CD8-positive, alpha-beta memory T cell (primary cell): ENCODE measurements at regions not wholly inside any gene's neighbourhood (a gene's known extent, or its start where the extent isn't known, plus 50 kb on each side); places are given as distances from the start of the nearest gene placed in this dataset.

ENCODE experiments used
- CTCF ChIA-PET: fragments of 350-600 bp; sonication (Branson Sonifier 250); formaldehyde crosslinking; loops from one replicate; lab custom pipeline; 2021; ENCODE audit warnings: antibody characterized with exemption; lab: Charles Lee
- POLR2A ChIA-PET: fragments of 350-600 bp; sonication (Branson Sonifier 250); formaldehyde crosslinking; loops from one replicate; lab custom pipeline; 2021; ENCODE audit warnings: antibody characterized with exemption; lab: Charles Lee
- DNase-seq, 5 donors: peaks; one replicate each; pipeline versions ENCODE4 v3.0.0 to v3.0.0-alpha.2; 2020 to 2022; ENCODE audit warnings: mixed read lengths in 1 of 5
- H3K27ac ChIP-seq: one replicate; pipeline ENCODE4 v1.7.0; 2013; ENCODE audit warnings: low read depth, mild to moderate bottlenecking, low read length, moderate library complexity
- H3K27me3 ChIP-seq: 2 replicates; pipeline ENCODE4 v1.7.0; 2013; ENCODE audit warnings: low read length, mild to moderate bottlenecking; ENCODE audit not compliant: insufficient read depth, poor library complexity, severe bottlenecking
- H3K36me3 ChIP-seq: 2 replicates; pipeline ENCODE4 v1.7.0; 2013; ENCODE audit warnings: mild to moderate bottlenecking, low read length, moderate library complexity; ENCODE audit not compliant: insufficient read depth
- H3K4me1 ChIP-seq: 2 replicates; pipeline ENCODE4 v1.7.0; 2013; ENCODE audit warnings: mild to moderate bottlenecking, low read length, moderate library complexity; ENCODE audit not compliant: insufficient read depth
- H3K4me3 ChIP-seq: 2 replicates; pipeline ENCODE4 v1.7.0; 2013; ENCODE audit warnings: mild to moderate bottlenecking, low read length
- H3K9me3 ChIP-seq: 2 replicates; pipeline ENCODE4 v1.7.0; 2013; ENCODE audit warnings: mild to moderate bottlenecking, low read length
- H3K27ac Mint-ChIP-seq, 8 donors: one replicate each; pipeline ENCODE4 v1.8.0; 2020 to 2021; ENCODE audit warnings: mixed read lengths in 8 of 8, mild to moderate bottlenecking in 6 of 8, inconsistent platforms in 3 of 8, moderate library complexity in 3 of 8
- H3K27me3 Mint-ChIP-seq, 2 donors: one replicate each; pipeline ENCODE4 v1.8.0; 2020 to 2021; ENCODE audit warnings: mixed read lengths in 2 of 2, mild to moderate bottlenecking in 1 of 2, moderate library complexity in 1 of 2
- H3K36me3 Mint-ChIP-seq, 3 donors: one replicate each; pipeline ENCODE4 v1.8.0; 2020 to 2021; ENCODE audit warnings: mixed read lengths in 3 of 3, inconsistent platforms in 1 of 3, mild to moderate bottlenecking in 1 of 3
- H3K4me1 Mint-ChIP-seq, 3 donors: one replicate each; pipeline ENCODE4 v1.8.0; 2020 to 2021; ENCODE audit warnings: mixed read lengths in 3 of 3, inconsistent platforms in 1 of 3, mild to moderate bottlenecking in 1 of 3
- H3K4me3 Mint-ChIP-seq, 7 donors: one replicate each; pipeline ENCODE4 v1.8.0; 2020 to 2021; ENCODE audit warnings: mixed read lengths in 7 of 7, mild to moderate bottlenecking in 6 of 7, moderate library complexity in 4 of 7, inconsistent platforms in 2 of 7
- H3K9me3 Mint-ChIP-seq, 5 donors: one replicate each; pipeline ENCODE4 v1.8.0; 2020 to 2022; ENCODE audit warnings: mixed read lengths in 5 of 5, mild to moderate bottlenecking in 3 of 5, moderate library complexity in 2 of 5, inconsistent platforms in 1 of 5

GRCh38 chr2:148586522-148587128 is 57.9 kb upstream of the EPC2 start:
- Histone ChIP-seq H3K4me3 (no peak overlapping the region), H3K36me3 (no peaks in the 10 kb centered on the region), H3K9me3 (no peaks in the 10 kb centered on the region), H3K27me3 (no peaks in the 10 kb centered on the region), H3K27ac (no peak overlapping the region), H3K4me1 (no peaks in the 10 kb centered on the region)
- peak overlapping the region in 1 of 8 donors; percentile 39 for H3K27ac Mint-ChIP-seq
- ChIA-PET CTCF (interaction anchor here (2.1 kb wide), 1 partner anchor 11 kb away, joined by 5 read pairs; no protein-coding TSS in a partner anchor), POLR2A (no interaction called here)
- H3K4me1 Mint-ChIP-seq = peaks cover 0 to 4% (median 0%) of the 10 kb centered on the region in 3 donors
- H3K27me3 Mint-ChIP-seq = peaks cover 0 to 2% of the 10 kb centered on the region in 2 donors
- no peaks in the 10 kb centered on the region for H3K36me3 Mint-ChIP-seq
- DNase-seq = no peak
- no peaks in the 10 kb centered on the region for H3K9me3 Mint-ChIP-seq
- no peak overlapping the region for H3K4me3 Mint-ChIP-seq

- DNase-seq = no peak
- no peak overlapping the region for H3K4me3 ChIP-seq
- Mint-ChIP-seq H3K27me3 (peaks cover 0 to 2% of the 10 kb centered on the region in 2 donors), H3K4me3 (peak overlapping the region in 1 of 7 donors; percentile 37), H3K4me1 (no peaks in the 10 kb centered on the region), H3K27ac (no peak overlapping the region), H3K9me3 (peaks cover 0 to under 1% (median 0%) of the 10 kb centered on the region in 5 donors), H3K36me3 (no peaks in the 10 kb centered on the region)
- H3K27ac ChIP-seq = no peak overlapping the region
- CTCF ChIA-PET = no interaction called here
- POLR2A ChIA-PET = no interaction called here
- H3K36me3 ChIP-seq = no peaks in the 10 kb centered on the region
- H3K9me3 ChIP-seq = no peaks in the 10 kb centered on the region
- no peaks in the 10 kb centered on the region for H3K27me3 ChIP-seq
- H3K4me1 ChIP-seq = no peaks in the 10 kb centered on the region
Observed at GRCh38 chr2:148590612-148591011, 53.9 kb upstream of the EPC2 start.

DNA sequence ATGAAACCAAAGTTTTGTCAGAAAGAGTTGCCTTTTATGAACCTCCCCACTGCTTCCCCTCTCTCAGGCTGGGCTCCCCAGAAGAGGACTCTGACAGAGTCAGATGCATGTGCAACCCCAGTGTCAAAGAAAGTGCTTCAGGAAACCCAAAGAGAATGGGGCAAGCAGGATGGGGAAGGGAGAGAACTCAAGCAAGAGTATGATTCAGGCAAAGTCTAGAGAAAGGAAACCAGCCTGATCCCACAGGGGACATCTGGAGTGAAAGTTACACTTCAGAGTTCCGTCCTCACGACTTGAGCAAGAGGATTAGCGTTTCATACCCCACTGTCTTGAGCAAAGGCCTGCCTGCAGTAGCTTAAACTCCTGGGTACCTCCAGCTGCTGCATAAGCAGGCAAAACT is 51.8 kb upstream of the EPC2 start:
- CTCF ChIA-PET = interaction anchor here (1.2 kb wide), 1 partner anchor 24 kb away, joined by 3 read pairs; no protein-coding TSS in a partner anchor
- H3K27me3 Mint-ChIP-seq = peaks cover 0 to 1% of the 10 kb centered on the region in 2 donors
- H3K4me3 Mint-ChIP-seq = no peak overlapping the region
- H3K36me3 Mint-ChIP-seq = no peaks in the 10 kb centered on the region
- no peaks in the 10 kb centered on the region for H3K9me3 ChIP-seq
- H3K4me1 ChIP-seq = no peaks in the 10 kb centered on the region
- H3K36me3 ChIP-seq = no peaks in the 10 kb centered on the region
- POLR2A ChIA-PET = no interaction called here
- H3K4me1 Mint-ChIP-seq = no peaks in the 10 kb centered on the region
- H3K9me3 Mint-ChIP-seq = peaks cover 0 to 2% (median 0%) of the 10 kb centered on the region in 5 donors
- no peak overlapping the region for H3K27ac Mint-ChIP-seq
- no peak for DNase-seq
- H3K27ac ChIP-seq = no peak overlapping the region
- H3K4me3 ChIP-seq = no peak overlapping the region
- H3K27me3 ChIP-seq = no peaks in the 10 kb centered on the region

GRCh38 chr2:148593421-148593820 is 51.1 kb upstream of the EPC2 start:
- Histone ChIP-seq H3K4me1 (no peaks in the 10 kb centered on the region), H3K36me3 (no peaks in the 10 kb centered on the region), H3K9me3 (no peaks in the 10 kb centered on the region), H3K27me3 (no peaks in the 10 kb centered on the region), H3K27ac (no peak overlapping the region), H3K4me3 (no peak overlapping the region)
- no peak overlapping the region for H3K27ac Mint-ChIP-seq
- CTCF ChIA-PET = interaction anchor here (1.1 kb wide), 1 partner anchor 108 kb away, joined by 3 read pairs; no protein-coding TSS in a partner anchor
- H3K4me1 Mint-ChIP-seq = no peaks in the 10 kb centered on the region
- no peaks in the 10 kb centered on the region for H3K36me3 Mint-ChIP-seq
- POLR2A ChIA-PET = no interaction called here
- peaks cover 0 to 1% of the 10 kb centered on the region in 2 donors for H3K27me3 Mint-ChIP-seq
- no peak overlapping the region for H3K4me3 Mint-ChIP-seq
- peaks cover 0 to 2% (median 0%) of the 10 kb centered on the region in 5 donors for H3K9me3 Mint-ChIP-seq
- no peak for DNase-seq

- no peaks in the 10 kb centered on the region for H3K9me3 ChIP-seq
- H3K27ac ChIP-seq = no peak overlapping the region
- H3K4me1 Mint-ChIP-seq = no peaks in the 10 kb centered on the region
- no peak for DNase-seq
- no peak overlapping the region for H3K27ac Mint-ChIP-seq
- peaks cover 0 to 2% (median 0%) of the 10 kb centered on the region in 5 donors for H3K9me3 Mint-ChIP-seq
- H3K4me3 ChIP-seq = no peak overlapping the region
- peaks cover 0 to 1% of the 10 kb centered on the region in 2 donors for H3K27me3 Mint-ChIP-seq
- no peaks in the 10 kb centered on the region for H3K36me3 ChIP-seq
- POLR2A ChIA-PET = no interaction called here
- CTCF ChIA-PET = interaction anchor here (1.1 kb wide), 1 partner anchor 107 kb away, joined by 3 read pairs; no protein-coding TSS in a partner anchor
- H3K27me3 ChIP-seq = no peaks in the 10 kb centered on the region
- no peak overlapping the region for H3K4me3 Mint-ChIP-seq
- no peaks in the 10 kb centered on the region for H3K4me1 ChIP-seq
- no peaks in the 10 kb centered on the region for H3K36me3 Mint-ChIP-seq
Observed at GRCh38 chr2:148594216-148594615, 50.3 kb upstream of the EPC2 start.
